ENCODE measurements at regions not wholly inside any gene's neighbourhood (a gene's known extent, or its start where the extent isn't known, plus 50 kb on each side); places are given as distances from the start of the nearest gene placed in this dataset.
"Not testable (repeated sequence)": the region's sequence is repeated elsewhere in the genome, so short reads cannot be mapped to it uniquely, and the experiment has no call there.

- Histone ChIP-seq H3K27ac (no peak overlapping the region), H3K27me3 (no peaks in the 10 kb centered on the region), H3K4me3 (no peak overlapping the region), H3K9me3 (ENCODE audit: low read depth) (no peaks in the 10 kb centered on the region), H3K36me3 (no peaks in the 10 kb centered on the region), H3K4me1 (ENCODE audit: low read depth) (no peaks in the 10 kb centered on the region)
- no peak for TF ChIP-seq CTCF (IDR thresholded peaks at IDR 0.05; ENCODE audit: low read depth, low read length)
- DNase-seq (ENCODE audit: low read depth in 1 of 2, low spot score in 1 of 2): no peak
Measured at GRCh38 chr9:86483496-86483895, 129.3 kb upstream of the TUT7 start.

- no peak overlapping the region for H3K4me3 ChIP-seq
- no peaks in the 10 kb centered on the region for H3K27me3 ChIP-seq
- no peaks in the 10 kb centered on the region for H3K9me3 ChIP-seq (ENCODE audit: low read depth)
- no peak for TF ChIP-seq CTCF (IDR thresholded peaks at IDR 0.05; ENCODE audit: low read depth, low read length)
- DNase-seq (ENCODE audit: low read depth in 1 of 2, low spot score in 1 of 2): no peak
- no peaks in the 10 kb centered on the region for H3K36me3 ChIP-seq
- H3K27ac ChIP-seq: no peak overlapping the region
- H3K4me1 ChIP-seq (ENCODE audit: low read depth): no peaks in the 10 kb centered on the region
Measured at GRCh38 chr9:86481466-86481865, 127.3 kb upstream of the TUT7 start.

GRCh38 chr9:86475255-86475654 lies 121.0 kb upstream of the TUT7 start:
- H3K27me3 ChIP-seq; H3K4me3 ChIP-seq; H3K36me3 ChIP-seq; H3K4me1 ChIP-seq (ENCODE audit: low read depth); H3K9me3 ChIP-seq (ENCODE audit: low read depth); DNase-seq (ENCODE audit: low read depth in 1 of 2, low spot score in 1 of 2); H3K27ac ChIP-seq: not testable (repeated sequence)

GRCh38 chr9:86471171-86471815 lies 117.1 kb upstream of the TUT7 start:
- no peaks in the 10 kb centered on the region for H3K4me1 ChIP-seq (ENCODE audit: low read depth)
- H3K36me3 ChIP-seq: no peaks in the 10 kb centered on the region
- no peak overlapping the region for H3K27ac ChIP-seq
- TF ChIP-seq CTCF (IDR thresholded peaks at IDR 0.05; ENCODE audit: low read depth, low read length): no peak
- peak in 1 of 2 donors; percentile 32 for DNase-seq (ENCODE audit: low read depth in 1 of 2, low spot score in 1 of 2)
- no peaks in the 10 kb centered on the region for H3K9me3 ChIP-seq (ENCODE audit: low read depth)
- H3K27me3 ChIP-seq: no peaks in the 10 kb centered on the region
- H3K4me3 ChIP-seq: no peak overlapping the region

GRCh38 chr9:86470326-86470725 lies 116.1 kb upstream of the TUT7 start:
- H3K27ac ChIP-seq: no peak overlapping the region
- TF ChIP-seq CTCF (IDR thresholded peaks at IDR 0.05; ENCODE audit: low read depth, low read length): no peak
- H3K9me3 ChIP-seq (ENCODE audit: low read depth): no peaks in the 10 kb centered on the region
- no peaks in the 10 kb centered on the region for H3K36me3 ChIP-seq
- H3K4me3 ChIP-seq: no peak overlapping the region
- no peaks in the 10 kb centered on the region for H3K4me1 ChIP-seq (ENCODE audit: low read depth)
- peak in 1 of 2 donors; percentile 81 for DNase-seq (ENCODE audit: low read depth in 1 of 2, low spot score in 1 of 2)
- no peaks in the 10 kb centered on the region for H3K27me3 ChIP-seq

GRCh38 chr9:86469476-86470250 lies 115.5 kb upstream of the TUT7 start:
- Histone ChIP-seq H3K9me3 (ENCODE audit: low read depth) (no peaks in the 10 kb centered on the region), H3K27ac (no peak overlapping the region), H3K36me3 (no peaks in the 10 kb centered on the region), H3K27me3 (no peaks in the 10 kb centered on the region), H3K4me3 (no peak overlapping the region), H3K4me1 (ENCODE audit: low read depth) (no peaks in the 10 kb centered on the region)
- DNase-seq (ENCODE audit: low read depth in 1 of 2, low spot score in 1 of 2): no peak
- no peak for TF ChIP-seq CTCF (IDR thresholded peaks at IDR 0.05; ENCODE audit: low read depth, low read length)
